ENCODE measurements at regions not wholly inside any gene's neighbourhood (a gene's known extent, or its start where the extent isn't known, plus 50 kb on each side); places are given as distances from the start of the nearest gene placed in this dataset.
"Not testable (repeated sequence)": the region's sequence is repeated elsewhere in the genome, so short reads cannot be mapped to it uniquely, and the experiment has no call there.

- H3K9me3 ChIP-seq; H3K4me1 ChIP-seq; intact Hi-C loops (cut with DNase I; ENCODE audit: low total_unique reads); H3K4me3 ChIP-seq; H3K36me3 ChIP-seq; H3K27me3 ChIP-seq; DNase-seq; H3K27ac ChIP-seq: not testable (repeated sequence)
Observed at GRCh38 chr4:4032801-4033605, 193.7 kb downstream of the OTOP1 start.

GRCh38 chr4:4037399-4038138 lies 189.2 kb downstream of the OTOP1 start:
- H3K36me3 ChIP-seq; H3K27me3 ChIP-seq; H3K4me3 ChIP-seq; H3K9me3 ChIP-seq; intact Hi-C loops (cut with DNase I; ENCODE audit: low total_unique reads); DNase-seq; H3K27ac ChIP-seq; H3K4me1 ChIP-seq: not testable (repeated sequence)

GRCh38 chr4:4045823-4046222 lies 180.9 kb downstream of the OTOP1 start:
- H3K9me3 ChIP-seq; H3K36me3 ChIP-seq; intact Hi-C loops (cut with DNase I; ENCODE audit: low total_unique reads); DNase-seq; H3K4me1 ChIP-seq; H3K27me3 ChIP-seq; H3K27ac ChIP-seq; H3K4me3 ChIP-seq: not testable (repeated sequence)

GRCh38 chr4:4046686-4047085 lies 180.0 kb downstream of the OTOP1 start:
- DNase-seq; intact Hi-C loops (cut with DNase I; ENCODE audit: low total_unique reads); H3K4me3 ChIP-seq; H3K4me1 ChIP-seq; H3K36me3 ChIP-seq; H3K27me3 ChIP-seq; H3K27ac ChIP-seq; H3K9me3 ChIP-seq: not testable (repeated sequence)

- H3K4me3 ChIP-seq, DNase-seq, H3K4me1 ChIP-seq: not testable (repeated sequence)
Observed at GRCh38 chr4:4047202-4047601, 179.5 kb downstream of the OTOP1 start.

GRCh38 chr4:4048227-4048626 lies 178.5 kb downstream of the OTOP1 start:
- H3K27ac ChIP-seq; H3K4me3 ChIP-seq; DNase-seq; H3K4me1 ChIP-seq; intact Hi-C loops (cut with DNase I; ENCODE audit: low total_unique reads); H3K27me3 ChIP-seq; H3K9me3 ChIP-seq; H3K36me3 ChIP-seq: not testable (repeated sequence)

More at GRCh38 chr4:4047202-4047601, 179.5 kb downstream of the OTOP1 start:
- intact Hi-C loops (cut with DNase I; ENCODE audit: low total_unique reads); H3K9me3 ChIP-seq; H3K27me3 ChIP-seq; H3K36me3 ChIP-seq; H3K27ac ChIP-seq: not testable (repeated sequence)

- H3K4me1 ChIP-seq; H3K27ac ChIP-seq; H3K9me3 ChIP-seq; H3K27me3 ChIP-seq; intact Hi-C loops (cut with DNase I; ENCODE audit: low total_unique reads); H3K4me3 ChIP-seq; H3K36me3 ChIP-seq; DNase-seq: not testable (repeated sequence)
Observed at GRCh38 chr4:4050781-4051180, 175.9 kb downstream of the OTOP1 start.

GRCh38 chr4:4052933-4053332 lies 173.8 kb downstream of the OTOP1 start:
- intact Hi-C loops (cut with DNase I; ENCODE audit: low total_unique reads); DNase-seq; H3K27ac ChIP-seq; H3K4me1 ChIP-seq; H3K27me3 ChIP-seq; H3K9me3 ChIP-seq; H3K36me3 ChIP-seq; H3K4me3 ChIP-seq: not testable (repeated sequence)

- H3K9me3 ChIP-seq; H3K27ac ChIP-seq; H3K27me3 ChIP-seq; H3K4me1 ChIP-seq; DNase-seq; H3K4me3 ChIP-seq; H3K36me3 ChIP-seq; intact Hi-C loops (cut with DNase I; ENCODE audit: low total_unique reads): not testable (repeated sequence)
Observed at GRCh38 chr4:4057226-4057625, 169.5 kb downstream of the OTOP1 start.

- H3K4me1 ChIP-seq; intact Hi-C loops (cut with DNase I; ENCODE audit: low total_unique reads); H3K27ac ChIP-seq; H3K36me3 ChIP-seq; H3K4me3 ChIP-seq; H3K9me3 ChIP-seq; H3K27me3 ChIP-seq; DNase-seq: not testable (repeated sequence)
Observed at GRCh38 chr4:4084171-4084570, 142.6 kb downstream of the OTOP1 start.

GRCh38 chr4:4089716-4090419 lies 136.9 kb downstream of the OTOP1 start:
- intact Hi-C loops (cut with DNase I; ENCODE audit: low total_unique reads); H3K4me1 ChIP-seq; DNase-seq; H3K27me3 ChIP-seq; H3K36me3 ChIP-seq; H3K4me3 ChIP-seq; H3K27ac ChIP-seq; H3K9me3 ChIP-seq: not testable (repeated sequence)

- H3K27ac ChIP-seq; DNase-seq; H3K36me3 ChIP-seq; H3K4me1 ChIP-seq; H3K9me3 ChIP-seq; H3K27me3 ChIP-seq; intact Hi-C loops (cut with DNase I; ENCODE audit: low total_unique reads); H3K4me3 ChIP-seq: not testable (repeated sequence)
Observed at GRCh38 chr4:4090720-4091119, 136.0 kb downstream of the OTOP1 start.

- H3K36me3 ChIP-seq; H3K27ac ChIP-seq; DNase-seq; H3K4me1 ChIP-seq; H3K4me3 ChIP-seq; H3K27me3 ChIP-seq; H3K9me3 ChIP-seq; intact Hi-C loops (cut with DNase I; ENCODE audit: low total_unique reads): not testable (repeated sequence)
Observed at GRCh38 chr4:4092159-4092558, 134.6 kb downstream of the OTOP1 start.
